ENCODE measurements at regions not wholly inside any gene's neighbourhood (a gene's known extent, or its start where the extent isn't known, plus 50 kb on each side); places are given as distances from the start of the nearest gene placed in this dataset.

GRCh38 chr7:33815336-33815735, 90.0 kb upstream of the BMPER start:
- H3K4me1 Mint-ChIP-seq (ENCODE audit: low read depth), result peaks cover 4% of the 10 kb centered on the region
- H3K36me3 Mint-ChIP-seq (ENCODE audit: insufficient read depth), result no peaks in the 10 kb centered on the region
- H3K9me3 Mint-ChIP-seq (ENCODE audit: low read depth), result peaks cover 6% of the 10 kb centered on the region
- H3K27ac Mint-ChIP-seq, result no peak overlapping the region
- TF ChIP-seq CTCF (IDR thresholded peaks at IDR 0.05; ENCODE audit: unreplicated experiment), result no peak
- no peak for DNase-seq (ENCODE audit: low spot score, unreplicated experiment)
- H3K27me3 Mint-ChIP-seq, result peaks cover 23% of the 10 kb centered on the region
- H3K4me3 Mint-ChIP-seq (ENCODE audit: low read depth), result no peak overlapping the region

GRCh38 chr7:33816106-33816505, 89.2 kb upstream of the BMPER start:
- Mint-ChIP-seq H3K4me1 (ENCODE audit: low read depth) (peaks cover 4% of the 10 kb centered on the region), H3K9me3 (ENCODE audit: low read depth) (peaks cover 6% of the 10 kb centered on the region), H3K27ac (no peak overlapping the region), H3K36me3 (ENCODE audit: insufficient read depth) (no peaks in the 10 kb centered on the region), H3K4me3 (ENCODE audit: low read depth) (no peak overlapping the region), H3K27me3 (peaks cover 16% of the 10 kb centered on the region)
- TF ChIP-seq CTCF (IDR thresholded peaks at IDR 0.05; ENCODE audit: unreplicated experiment), result no peak
- no peak for DNase-seq (ENCODE audit: low spot score, unreplicated experiment)

- no peak overlapping the region for H3K4me3 Mint-ChIP-seq (ENCODE audit: low read depth)
- H3K27me3 Mint-ChIP-seq, result peaks cover 6% of the 10 kb centered on the region
- H3K9me3 Mint-ChIP-seq (ENCODE audit: low read depth), result peaks cover 6% of the 10 kb centered on the region
- TF ChIP-seq CTCF (IDR thresholded peaks at IDR 0.05; ENCODE audit: unreplicated experiment), result no peak
- no peak overlapping the region for H3K27ac Mint-ChIP-seq
- no peak for DNase-seq (ENCODE audit: low spot score, unreplicated experiment)
- H3K36me3 Mint-ChIP-seq (ENCODE audit: insufficient read depth), result no peaks in the 10 kb centered on the region
- peaks cover 4% of the 10 kb centered on the region for H3K4me1 Mint-ChIP-seq (ENCODE audit: low read depth)
Observed at GRCh38 chr7:33819658-33820057, 85.7 kb upstream of the BMPER start.

- H3K27me3 Mint-ChIP-seq, result peaks cover 6% of the 10 kb centered on the region
- H3K4me3 Mint-ChIP-seq (ENCODE audit: low read depth), result no peak overlapping the region
- peaks cover 1% of the 10 kb centered on the region for H3K4me1 Mint-ChIP-seq (ENCODE audit: low read depth)
- no peak for DNase-seq (ENCODE audit: low spot score, unreplicated experiment)
- H3K27ac Mint-ChIP-seq, result no peak overlapping the region
- TF ChIP-seq CTCF (IDR thresholded peaks at IDR 0.05; ENCODE audit: unreplicated experiment), result no peak
- H3K36me3 Mint-ChIP-seq (ENCODE audit: insufficient read depth), result no peaks in the 10 kb centered on the region
- peaks cover 6% of the 10 kb centered on the region for H3K9me3 Mint-ChIP-seq (ENCODE audit: low read depth)
Observed at GRCh38 chr7:33820206-33820605, 85.1 kb upstream of the BMPER start.

- Mint-ChIP-seq H3K27ac (no peak overlapping the region), H3K4me3 (ENCODE audit: low read depth) (no peak overlapping the region), H3K27me3 (peaks cover 6% of the 10 kb centered on the region), H3K4me1 (ENCODE audit: low read depth) (no peaks in the 10 kb centered on the region), H3K36me3 (ENCODE audit: insufficient read depth) (no peaks in the 10 kb centered on the region), H3K9me3 (ENCODE audit: low read depth) (peaks cover 6% of the 10 kb centered on the region)
- no peak for TF ChIP-seq CTCF (IDR thresholded peaks at IDR 0.05; ENCODE audit: unreplicated experiment)
- DNase-seq (ENCODE audit: low spot score, unreplicated experiment), result no peak
Observed at GRCh38 chr7:33821970-33822369, 83.4 kb upstream of the BMPER start.

Data from progenitor cell of endocrine pancreas (in vitro differentiated cells).